HG02840 (cell line): ENCODE measurements at regions not wholly inside any gene's neighbourhood (a gene's known extent, or its start where the extent isn't known, plus 50 kb on each side); places are given as distances from the start of the nearest gene placed in this dataset.
"Not testable (repeated sequence)": the region's sequence is repeated elsewhere in the genome, so short reads cannot be mapped to it uniquely, and the experiment has no call there.

Experiments
- ATAC-seq: cut with Tn5 transposase; IDR thresholded peaks from one replicate; pipeline ENCODE4 v1.9.1; 2021; ENCODE audit warnings: mild to moderate bottlenecking, moderate library complexity, moderate number of reproducible peaks; ENCODE audit not compliant: unreplicated experiment, low FRiP score

- no peak for ATAC-seq
Observed at GRCh38 chr15:94834494-94834893, 603.1 kb downstream of the MCTP2 start.

DNA sequence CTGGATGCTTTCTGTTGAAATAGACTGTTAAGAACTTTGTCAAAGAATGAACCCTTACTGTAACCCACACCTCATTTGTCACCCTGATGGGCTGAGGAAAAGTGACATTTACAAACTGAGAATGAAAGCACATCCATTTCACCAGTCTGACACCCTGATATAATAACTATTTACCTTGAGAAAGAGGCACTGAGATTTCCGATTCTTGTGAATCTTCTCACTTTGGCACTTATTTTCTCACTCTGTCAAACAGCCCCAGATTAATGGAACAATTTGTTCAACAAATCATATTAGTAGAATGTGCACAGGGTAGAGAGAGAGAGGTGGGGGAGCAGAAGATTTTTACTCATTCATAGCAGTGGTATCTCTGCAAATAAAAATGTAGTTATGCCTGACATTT, 606.9 kb downstream of the MCTP2 start:
- ATAC-seq = no peak

DNA sequence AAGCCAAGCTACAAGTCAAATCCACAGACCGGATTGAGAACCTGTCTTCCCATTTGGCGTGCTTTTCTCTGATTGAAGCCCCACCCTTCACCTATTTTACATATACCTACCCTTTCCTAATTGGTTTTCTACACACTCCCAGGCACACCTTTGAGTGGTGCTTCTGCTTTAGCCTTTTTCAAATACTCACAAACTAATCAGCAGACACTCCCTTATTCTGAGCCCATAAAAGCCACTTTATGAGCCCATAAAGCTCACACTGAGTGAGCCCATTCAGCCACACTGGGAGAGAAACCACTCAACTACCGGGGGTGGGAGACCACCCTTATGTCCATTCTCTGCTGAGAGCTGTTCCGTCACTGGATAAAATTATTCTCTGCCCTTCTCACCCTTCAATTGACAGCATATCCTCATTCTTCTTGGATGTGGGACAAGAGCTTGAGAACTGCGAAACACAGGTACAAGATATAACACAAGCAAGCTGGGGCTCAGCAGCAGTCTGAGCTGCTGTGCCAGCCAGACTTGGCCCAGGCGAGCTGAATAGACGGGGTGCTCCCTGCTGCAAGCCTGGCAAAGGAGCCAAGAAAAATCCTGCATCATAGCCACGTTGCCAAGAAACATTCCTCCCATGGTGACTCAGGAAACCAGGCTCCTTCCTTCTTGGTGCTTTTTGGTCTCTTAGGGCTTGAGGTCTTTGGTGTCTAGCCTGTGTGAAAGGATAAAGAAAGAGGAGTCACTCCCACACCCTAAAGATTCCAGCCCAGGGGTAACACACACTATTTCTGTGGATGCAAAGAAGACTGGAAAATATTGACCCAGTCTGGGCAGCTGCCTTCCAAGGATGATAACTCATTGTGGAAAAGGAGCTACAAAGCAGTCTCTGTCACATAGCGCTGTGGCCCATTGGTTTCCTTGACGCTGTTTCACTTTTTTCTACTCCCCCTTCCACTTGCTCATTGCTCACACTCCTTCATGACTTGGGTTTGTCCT, 609.7 kb downstream of the MCTP2 start:
- no peak for ATAC-seq

GRCh38 chr15:94843060-94843459, 611.7 kb downstream of the MCTP2 start:
- no peak for ATAC-seq

- no peak for ATAC-seq
Observed at GRCh38 chr15:94844198-94844537, 612.8 kb downstream of the MCTP2 start.

GRCh38 chr15:94844538-94845389, 613.4 kb downstream of the MCTP2 start:
- no peak for ATAC-seq

- no peak for ATAC-seq
Observed at GRCh38 chr15:94845390-94845716, 614.0 kb downstream of the MCTP2 start.

DNA sequence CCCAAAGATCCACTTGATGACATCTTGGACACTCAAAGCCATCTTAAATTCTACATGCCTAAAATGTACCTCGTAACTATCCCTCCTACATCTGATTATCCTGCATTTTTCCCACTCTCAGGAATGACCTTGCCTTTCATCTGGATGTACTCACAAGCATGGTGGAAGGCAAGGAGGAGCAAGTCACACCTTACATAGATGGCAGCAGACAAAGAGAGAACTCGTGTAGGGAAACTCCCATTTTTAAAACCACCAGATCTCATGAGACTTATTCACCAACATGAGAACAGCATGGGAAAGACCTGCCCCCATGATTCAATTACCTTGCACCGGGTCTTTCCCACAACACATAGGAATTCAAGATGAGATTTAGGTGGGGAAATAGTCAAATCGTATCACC, 616.0 kb downstream of the MCTP2 start:
- ATAC-seq = no peak

GRCh38 chr15:94848054-94848453, 616.7 kb downstream of the MCTP2 start:
- no peak for ATAC-seq

DNA sequence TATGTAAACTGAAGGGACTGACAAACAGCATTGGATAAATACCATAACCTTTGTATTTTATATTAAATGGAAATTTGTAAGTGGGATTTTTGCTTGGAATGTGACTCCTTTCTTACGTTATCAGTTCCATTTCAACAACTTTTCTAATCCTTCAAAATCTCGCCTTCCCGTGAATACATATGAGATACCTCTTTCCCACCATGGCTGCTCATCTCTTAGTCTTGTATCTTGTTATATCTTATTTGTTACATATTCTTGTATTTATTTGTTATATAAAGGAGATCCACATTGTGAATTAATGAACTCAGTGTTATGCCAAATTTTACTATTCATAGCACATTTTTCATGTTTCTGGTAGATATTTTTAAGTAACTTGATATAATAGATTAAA, 623.7 kb downstream of the MCTP2 start:
- no peak for ATAC-seq

DNA sequence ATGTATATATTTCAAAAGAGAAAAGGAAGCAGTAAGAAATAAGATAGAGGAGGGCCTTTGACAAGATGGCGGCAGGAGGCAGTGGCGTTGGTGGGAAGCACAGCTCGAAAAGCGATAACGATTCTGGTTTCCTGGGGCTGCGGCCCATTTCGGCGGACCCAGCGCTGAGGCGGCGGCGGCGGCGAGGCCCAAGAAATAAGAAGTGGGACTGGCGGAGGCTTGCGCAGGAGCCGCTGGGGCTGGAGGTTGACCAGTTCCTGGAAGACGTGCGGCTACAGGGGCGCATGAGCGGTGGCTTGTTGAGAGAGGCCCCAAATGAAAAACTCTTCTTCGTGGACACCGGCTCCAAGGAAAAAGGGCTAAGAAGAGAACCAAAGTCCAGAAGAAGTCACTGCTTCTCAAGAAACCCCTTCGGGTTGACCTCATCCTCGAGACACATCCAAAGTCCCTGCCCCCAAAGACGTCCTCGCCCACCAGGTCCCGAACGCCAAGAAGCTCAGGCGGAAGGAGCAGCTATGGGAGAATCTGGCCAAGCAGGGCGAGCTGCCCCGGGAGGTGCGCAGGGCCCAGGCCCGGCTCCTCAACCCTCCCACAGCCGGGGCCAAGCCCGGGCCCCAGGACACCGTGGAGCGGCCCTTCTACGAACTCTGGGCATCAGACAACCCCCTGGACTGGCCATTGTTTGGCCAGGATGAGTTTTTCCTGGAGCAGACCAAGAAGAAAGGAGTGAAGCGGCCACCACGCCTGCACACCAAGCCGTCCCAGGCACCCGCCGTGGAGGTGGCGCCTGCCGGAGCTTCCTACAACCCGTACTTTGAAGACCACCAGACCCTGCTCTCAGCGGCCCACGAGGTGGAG, 624.3 kb downstream of the MCTP2 start:
- ATAC-seq = no peak

DNA sequence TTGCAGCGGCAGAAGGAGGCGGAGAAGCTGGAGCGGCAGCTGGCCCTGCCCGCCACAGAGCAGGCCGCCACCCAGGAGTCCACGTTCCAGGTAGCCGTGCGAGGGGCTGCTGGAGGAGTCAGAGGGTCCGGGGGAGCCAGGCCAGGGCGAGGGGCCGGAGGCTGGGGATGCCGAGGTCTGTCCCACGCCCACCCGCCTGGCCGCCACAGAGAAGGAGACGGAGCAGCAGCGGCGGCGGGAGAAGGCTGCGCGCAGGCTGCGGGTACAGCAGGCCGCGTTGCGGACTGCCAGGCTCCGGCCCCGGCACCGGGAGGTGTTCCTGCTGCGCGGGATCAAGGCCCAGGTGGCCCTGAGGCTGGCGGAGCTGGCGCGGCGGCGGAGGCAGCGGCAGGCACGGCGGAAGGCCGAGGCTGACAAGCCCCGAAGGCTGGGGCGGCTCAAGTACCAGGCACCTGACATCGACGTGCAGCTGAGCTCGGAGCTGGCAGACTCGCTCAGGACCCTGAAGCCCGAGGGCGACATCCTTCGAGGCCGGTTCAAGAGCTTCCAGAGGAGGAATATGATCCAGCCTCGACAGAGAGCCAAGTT, 625.0 kb downstream of the MCTP2 start:
- ATAC-seq = no peak

GRCh38 chr15:94857466-94857865, 626.1 kb downstream of the MCTP2 start:
- no peak for ATAC-seq

DNA sequence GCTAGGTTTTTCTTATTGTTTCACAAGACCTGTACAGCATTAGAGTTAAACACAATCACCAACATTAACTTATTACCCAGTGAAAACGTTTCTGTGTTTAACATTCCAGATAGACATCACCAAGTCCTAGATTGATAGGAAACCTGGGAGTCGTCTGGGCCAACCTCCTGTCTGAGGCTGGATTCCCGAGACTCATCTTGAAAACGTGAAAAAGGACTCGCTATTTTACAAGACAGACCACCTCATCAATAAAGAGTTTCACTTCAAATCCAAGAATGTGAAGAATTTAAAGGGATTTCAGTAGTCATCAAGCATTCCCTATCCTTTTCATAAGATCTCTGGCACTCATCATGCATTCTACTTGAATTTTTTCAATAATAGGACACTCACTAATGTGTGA, 626.6 kb downstream of the MCTP2 start:
- ATAC-seq = no peak

DNA sequence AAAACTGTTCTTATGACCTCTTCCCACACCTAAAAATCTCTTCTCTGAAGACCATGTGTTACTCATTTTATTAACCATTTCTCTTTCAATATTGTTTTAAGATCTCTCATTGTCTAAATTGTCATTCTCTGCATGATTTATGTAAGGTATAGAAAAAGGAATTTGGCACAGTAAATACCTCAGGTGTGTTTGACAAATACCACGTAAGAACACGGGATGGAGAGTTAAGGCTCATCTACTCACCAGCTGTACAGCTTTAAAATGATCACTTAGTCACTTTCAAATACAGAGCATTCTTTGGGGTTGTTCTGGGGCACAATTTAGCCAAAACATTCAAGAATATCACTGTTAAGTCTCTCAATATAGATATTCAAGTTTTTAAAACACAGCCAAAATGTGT, 627.1 kb downstream of the MCTP2 start:
- ATAC-seq = no peak

- no peak for ATAC-seq
Observed at GRCh38 chr15:94858920-94859319, 627.6 kb downstream of the MCTP2 start.

DNA sequence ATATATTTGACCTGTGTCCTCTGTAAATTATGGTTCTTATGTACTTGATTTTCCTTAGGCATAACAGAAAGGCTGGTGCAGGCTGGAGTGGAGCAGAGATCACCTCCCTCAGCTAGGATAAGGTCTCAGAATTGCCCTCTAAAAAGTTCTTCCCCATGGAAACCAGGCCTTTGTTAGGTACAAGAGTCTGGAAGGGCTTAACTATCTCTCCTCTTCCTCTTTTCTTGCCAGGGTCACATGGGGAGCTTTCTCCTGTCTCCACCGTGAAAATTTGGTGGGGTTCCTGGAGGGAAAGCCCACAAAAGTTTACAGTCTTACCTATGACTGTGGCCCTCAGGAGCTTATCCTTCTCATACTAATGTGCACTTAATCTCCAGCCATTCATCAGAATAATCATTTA, 633.2 kb downstream of the MCTP2 start:
- no peak for ATAC-seq

DNA sequence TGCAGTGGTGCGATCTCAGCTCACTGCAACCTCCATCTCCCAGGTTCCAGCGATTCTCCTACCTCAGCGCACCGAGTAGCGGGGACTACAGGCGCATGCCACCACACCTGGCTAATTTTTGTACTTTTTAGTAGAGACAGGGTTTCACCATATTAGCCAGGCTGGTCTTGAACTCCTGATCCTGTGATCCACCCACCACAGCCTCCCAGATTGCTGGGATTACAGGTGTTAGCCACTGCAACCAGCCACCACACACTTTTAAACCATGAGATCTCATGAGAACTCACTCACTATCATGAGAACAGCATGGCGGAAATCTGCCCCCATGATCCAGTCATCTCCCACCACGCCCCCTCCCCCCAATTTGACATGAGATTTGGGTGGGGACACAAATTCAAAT, 636.9 kb downstream of the MCTP2 start:
- not testable (repeated sequence) for ATAC-seq

DNA sequence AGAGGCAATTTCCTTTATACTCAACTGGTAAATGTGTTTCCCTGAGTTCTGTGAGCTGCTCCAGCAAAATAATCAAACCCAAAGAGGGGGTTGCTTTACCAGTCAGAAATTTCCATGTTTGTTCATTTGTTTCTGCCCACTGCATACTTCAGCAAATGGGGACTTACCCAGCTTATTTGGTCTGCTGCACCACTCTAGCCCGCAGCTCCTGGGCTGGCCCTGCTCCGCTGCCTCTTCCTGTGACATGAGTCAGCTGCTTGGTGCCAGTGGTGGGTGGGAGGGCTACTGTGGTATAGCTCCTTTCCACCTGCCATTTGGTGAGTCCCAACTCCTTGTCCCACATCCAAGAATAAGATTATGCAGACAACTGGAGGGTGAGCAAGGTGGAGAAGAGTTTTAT, 644.2 kb downstream of the MCTP2 start:
- no peak for ATAC-seq

DNA sequence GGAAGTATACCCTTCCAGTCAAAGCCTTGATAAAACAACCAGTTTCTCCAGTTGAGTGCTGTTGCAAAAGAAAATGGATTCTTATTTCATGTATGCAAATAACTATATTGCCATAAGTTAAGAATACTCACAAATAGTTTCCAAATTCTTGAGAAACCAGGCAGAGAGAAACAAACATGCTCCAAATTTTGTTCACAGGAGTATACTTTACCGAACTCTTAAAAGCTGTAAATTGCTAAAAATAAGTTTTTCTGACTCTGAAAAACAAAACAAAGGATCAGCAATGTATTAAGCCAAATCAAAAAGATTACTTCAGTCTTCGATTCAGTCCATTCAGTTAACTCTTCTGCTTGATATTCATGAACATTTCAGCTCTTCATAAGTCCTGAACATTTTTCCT, 646.5 kb downstream of the MCTP2 start:
- no peak for ATAC-seq
